ENCODE measurements at regions not wholly inside any gene's neighbourhood (a gene's known extent, or its start where the extent isn't known, plus 50 kb on each side); places are given as distances from the start of the nearest gene placed in this dataset.
"Not testable (repeated sequence)": the region's sequence is repeated elsewhere in the genome, so short reads cannot be mapped to it uniquely, and the experiment has no call there.

- no peak for DNase-seq
Observed at GRCh38 chr14:92223025-92223424, 99.9 kb upstream of the SLC24A4 start.

DNA sequence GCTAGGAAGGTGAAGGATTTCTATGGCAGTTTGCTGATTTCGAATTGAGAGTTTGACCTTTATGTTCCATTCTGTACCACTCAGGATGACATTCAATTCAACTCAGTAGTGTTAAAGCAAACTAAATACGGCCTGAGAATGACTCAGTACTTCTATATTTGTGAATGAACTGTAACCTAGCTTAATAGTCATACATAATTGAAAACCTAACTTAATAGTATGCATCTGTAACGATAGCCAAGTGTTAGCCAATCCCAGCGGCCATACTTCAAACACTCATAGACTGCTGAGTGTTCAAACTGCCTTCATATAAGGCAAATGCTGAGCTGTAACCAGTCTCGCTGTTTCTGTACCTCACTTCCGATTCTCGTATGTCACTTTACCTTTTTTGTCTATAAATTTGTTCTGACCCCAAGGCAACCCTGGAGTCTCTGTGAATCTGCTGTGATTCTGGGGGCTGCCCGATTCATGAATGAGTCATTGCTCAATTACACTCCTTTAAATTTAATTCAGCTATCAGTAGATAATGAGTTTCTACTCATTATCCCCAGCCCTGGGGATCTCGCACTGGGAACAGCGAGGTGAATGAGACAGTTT is 98.5 kb upstream of the SLC24A4 start:
- DNase-seq, result no peak

DNA sequence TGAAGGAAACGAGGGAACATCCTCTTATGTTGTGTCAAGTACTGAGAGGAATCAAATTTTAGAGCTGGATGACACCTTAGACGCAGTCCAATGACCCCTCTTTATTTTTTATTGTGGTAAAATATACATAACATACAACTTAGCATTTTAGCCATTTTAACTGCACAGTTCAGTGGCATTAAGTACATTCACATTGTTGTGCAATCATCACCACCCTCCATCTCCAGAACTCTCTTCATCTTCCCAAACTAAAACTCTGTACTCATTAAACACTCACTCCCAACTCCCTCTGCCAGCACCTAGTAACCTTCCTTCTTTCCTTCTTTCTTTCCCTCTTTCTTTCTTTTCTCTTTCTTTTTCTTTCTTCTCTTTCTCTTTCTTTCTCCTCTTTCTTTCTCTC is 97.2 kb upstream of the SLC24A4 start:
- no peak for DNase-seq

GRCh38 chr14:92226166-92226565 is 96.8 kb upstream of the SLC24A4 start:
- not testable (repeated sequence) for DNase-seq

GRCh38 chr14:92236243-92236900 is 86.6 kb upstream of the SLC24A4 start:
- no peak for DNase-seq

GRCh38 chr14:92240658-92241057 is 82.3 kb upstream of the SLC24A4 start:
- DNase-seq, result no peak

DNA sequence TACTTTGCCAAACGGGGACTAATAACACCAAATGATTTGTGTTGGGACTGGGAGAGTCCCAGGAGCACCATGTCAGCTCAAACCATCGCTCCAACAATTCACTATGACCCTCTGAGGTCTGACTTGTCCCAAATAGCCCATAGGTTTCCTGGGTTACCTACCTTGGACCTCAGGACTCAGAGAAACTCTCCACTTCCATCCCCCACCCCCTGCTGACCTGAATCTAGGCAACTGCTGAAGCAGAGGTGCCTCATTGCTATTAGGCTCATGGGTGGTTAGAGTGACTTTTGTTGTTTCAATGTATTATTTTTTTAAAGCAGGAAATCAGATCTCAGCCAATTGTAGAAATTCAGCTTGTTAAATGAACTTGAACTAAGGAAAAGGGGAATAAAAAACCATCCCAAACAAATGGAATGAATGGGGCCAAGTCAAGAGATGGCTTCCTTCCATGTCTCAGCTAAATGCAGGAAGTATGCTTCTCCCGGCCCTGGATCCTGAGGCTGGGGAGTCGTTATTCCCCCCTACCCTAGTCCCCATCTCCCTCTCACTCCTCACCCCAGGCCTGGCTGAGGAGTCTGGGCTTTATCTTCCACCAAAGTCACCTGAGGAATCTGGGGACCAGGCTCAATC is 80.9 kb upstream of the SLC24A4 start:
- no peak for DNase-seq

- DNase-seq, result no peak
Observed at GRCh38 chr14:92244805-92245204, 78.2 kb upstream of the SLC24A4 start.

DNA sequence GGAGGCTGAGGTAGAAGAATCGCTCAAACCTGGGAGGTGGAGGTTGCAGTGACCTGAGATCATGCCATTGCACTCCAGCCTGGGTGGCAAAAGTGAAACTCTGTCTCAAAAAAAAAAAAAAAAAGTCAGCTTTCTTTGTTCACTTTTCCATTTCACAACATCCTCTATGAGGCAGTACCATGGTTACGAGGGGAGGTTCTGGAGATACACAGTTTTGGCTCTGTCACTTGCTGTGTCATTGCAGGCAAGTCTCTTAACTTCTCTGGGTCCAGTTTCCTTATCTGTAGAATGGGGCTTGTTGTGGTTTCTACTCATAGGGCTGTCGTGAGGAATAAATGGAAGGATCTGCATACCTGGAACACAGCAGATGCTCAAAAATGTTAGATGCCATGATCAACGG is 75.6 kb upstream of the SLC24A4 start:
- DNase-seq, result no peak

GRCh38 chr14:92247947-92248346 is 75.0 kb upstream of the SLC24A4 start:
- no peak for DNase-seq

- no peak for DNase-seq
Observed at GRCh38 chr14:92248696-92249095, 74.3 kb upstream of the SLC24A4 start.

DNA sequence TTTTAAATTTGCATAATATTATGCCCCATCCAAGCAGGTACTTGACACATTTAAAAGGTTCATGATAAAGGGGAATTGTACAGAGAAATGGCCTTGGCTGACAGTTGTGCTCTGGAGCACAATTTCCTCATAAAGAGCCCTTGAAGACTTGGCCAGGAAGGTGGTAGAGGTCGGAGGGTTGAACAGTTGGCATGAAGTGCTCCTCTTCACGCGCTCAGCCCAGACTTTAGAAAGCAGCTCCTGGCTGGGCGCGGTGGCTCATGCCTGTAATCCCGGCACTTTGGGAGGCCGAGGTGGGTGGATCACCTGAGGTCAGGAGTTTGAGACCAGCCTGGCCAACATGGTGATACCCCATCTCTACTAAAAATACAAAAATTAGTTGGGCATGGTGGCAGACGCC is 72.6 kb upstream of the SLC24A4 start:
- not testable (repeated sequence) for DNase-seq

DNA sequence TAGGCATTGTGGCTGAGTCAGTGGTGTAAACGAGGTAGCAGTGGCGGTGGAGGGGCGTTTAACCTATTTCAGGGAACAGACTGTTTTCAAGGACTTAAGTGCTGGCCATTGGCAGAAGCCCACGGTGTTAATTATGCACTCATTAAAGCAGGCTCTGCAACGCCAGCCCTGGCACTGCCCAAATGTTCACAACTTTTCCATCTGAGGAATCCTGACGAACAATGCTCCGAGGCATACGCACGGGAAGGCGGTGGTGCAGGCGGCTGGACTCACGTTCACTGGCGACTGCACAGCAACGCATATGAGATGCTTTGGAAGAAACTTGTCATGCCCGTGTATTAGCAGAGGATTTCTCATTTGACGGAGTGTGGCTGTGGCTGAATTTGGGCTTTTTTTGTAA is 70.6 kb upstream of the SLC24A4 start:
- peak; percentile 17 for DNase-seq

DNA sequence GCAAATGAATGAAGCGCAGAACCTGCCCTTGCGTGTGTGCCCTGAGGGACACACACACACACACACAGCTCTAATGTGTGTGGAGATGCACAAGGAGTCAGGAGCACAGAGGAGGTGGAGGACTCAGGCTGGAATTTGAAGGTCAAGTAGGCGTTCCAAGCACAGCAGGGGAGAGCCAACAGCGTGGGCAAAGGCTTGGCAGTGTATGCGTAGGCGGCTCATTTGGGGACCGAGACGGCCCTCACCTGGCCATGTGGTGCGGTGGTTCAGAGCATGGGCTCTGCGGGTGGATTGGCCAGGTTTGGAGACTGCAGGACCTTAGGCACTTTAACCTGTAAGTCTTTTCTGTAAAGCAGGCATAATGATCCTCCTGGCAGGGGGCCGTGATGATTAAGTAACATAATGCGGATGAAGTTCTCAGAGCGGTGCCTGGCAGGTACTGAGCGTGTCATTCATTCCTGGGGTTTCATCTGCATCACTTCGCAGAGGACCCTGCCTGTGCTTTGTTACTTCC is 69.5 kb upstream of the SLC24A4 start:
- DNase-seq, result no peak

GRCh38 chr14:92254786-92255185 is 68.2 kb upstream of the SLC24A4 start:
- no peak for DNase-seq

- DNase-seq, result no peak
Observed at GRCh38 chr14:92258934-92259333, 64.0 kb upstream of the SLC24A4 start.

DNA sequence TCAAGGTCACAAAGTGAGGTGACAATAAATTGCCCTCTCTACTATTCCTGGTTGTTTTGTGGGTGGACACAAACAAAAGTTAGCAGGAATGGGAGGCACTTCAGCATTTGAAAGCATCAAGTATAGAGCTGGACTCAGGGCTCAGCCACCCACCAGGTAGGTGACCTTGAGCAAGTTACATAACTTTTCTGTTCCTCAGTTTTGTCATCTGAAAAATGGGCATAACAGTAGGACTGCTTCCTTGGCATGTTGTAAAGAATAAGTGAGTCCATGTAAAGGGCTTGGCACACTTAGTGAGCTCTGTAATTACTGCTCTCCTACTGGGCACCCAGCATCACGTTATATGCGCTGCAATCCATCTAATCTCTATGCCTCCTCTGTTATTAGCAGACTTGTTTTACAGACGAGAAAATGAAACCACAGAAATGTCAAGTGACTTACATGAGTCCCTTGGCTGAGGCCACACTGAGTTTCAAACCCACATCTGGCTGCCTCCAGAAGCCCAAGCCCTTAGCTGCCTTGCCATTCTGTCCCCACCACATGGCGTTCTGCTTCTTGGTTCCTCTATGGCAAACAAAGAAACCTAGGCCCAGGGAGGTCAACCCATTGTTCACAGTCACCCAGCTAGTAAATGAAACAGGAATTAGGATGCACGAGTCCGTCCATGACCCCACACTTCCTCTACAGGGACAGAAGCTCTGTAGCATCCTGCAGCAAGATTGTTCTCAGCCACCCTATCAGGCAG is 63.2 kb upstream of the SLC24A4 start:
- DNase-seq, result no peak

DNA sequence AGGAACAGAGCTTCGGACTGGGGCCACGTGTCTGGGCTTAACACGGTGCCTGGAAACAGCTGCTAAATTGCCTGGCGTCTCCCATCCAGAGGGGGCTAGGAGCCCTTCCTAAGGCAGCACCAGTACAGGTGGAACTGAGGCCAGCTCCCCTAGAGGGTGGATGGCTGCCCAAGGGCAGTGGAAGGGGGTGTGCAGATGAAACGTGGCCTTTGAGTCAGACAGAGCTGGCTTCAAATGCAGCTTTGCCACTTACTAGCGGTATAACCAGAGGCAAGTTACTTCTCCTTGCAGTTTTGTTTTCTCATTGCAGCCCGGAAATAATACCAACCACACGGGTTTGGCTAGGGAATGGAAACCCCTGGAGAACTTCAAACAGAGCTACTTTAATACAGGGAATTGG is 59.3 kb upstream of the SLC24A4 start:
- no peak for DNase-seq

DNA sequence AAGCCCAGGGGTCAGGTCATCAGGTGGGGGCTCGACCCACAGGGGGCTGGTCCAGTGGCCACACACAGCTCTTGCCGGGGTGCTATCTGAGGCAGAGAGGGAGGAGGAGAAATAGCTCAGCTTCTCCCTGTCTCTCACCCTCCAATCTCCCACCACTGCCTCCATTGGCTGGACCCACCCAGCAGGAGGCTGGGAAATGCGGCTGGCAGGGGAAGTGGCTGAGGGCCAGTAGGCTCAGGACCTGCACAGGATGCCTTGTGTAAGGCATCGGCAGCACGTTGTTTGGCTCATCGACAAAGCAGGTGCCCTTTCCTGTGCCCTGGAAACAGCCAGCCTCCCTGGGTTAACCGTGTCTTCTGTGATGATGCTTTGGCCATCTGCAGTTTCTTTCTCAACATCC is 58.8 kb upstream of the SLC24A4 start:
- DNase-seq, result no peak

- no peak for DNase-seq
Observed at GRCh38 chr14:92266216-92266615, 56.7 kb upstream of the SLC24A4 start.
